CD4-positive, alpha-beta T cell treated with Interleukin-6 for 4 hours (primary cell): ENCODE measurements at regions not wholly inside any gene's neighbourhood (a gene's known extent, or its start where the extent isn't known, plus 50 kb on each side); places are given as distances from the start of the nearest gene placed in this dataset.

Source experiments
- DNase-seq: peaks from one replicate; pipeline ENCODE4 v3.0.0-alpha.2; 2020; ENCODE audit warnings: mixed read lengths

- no peak for DNase-seq
Measured at GRCh38 chr2:111219285-111219684, 98.6 kb downstream of the BCL2L11 start.

DNA sequence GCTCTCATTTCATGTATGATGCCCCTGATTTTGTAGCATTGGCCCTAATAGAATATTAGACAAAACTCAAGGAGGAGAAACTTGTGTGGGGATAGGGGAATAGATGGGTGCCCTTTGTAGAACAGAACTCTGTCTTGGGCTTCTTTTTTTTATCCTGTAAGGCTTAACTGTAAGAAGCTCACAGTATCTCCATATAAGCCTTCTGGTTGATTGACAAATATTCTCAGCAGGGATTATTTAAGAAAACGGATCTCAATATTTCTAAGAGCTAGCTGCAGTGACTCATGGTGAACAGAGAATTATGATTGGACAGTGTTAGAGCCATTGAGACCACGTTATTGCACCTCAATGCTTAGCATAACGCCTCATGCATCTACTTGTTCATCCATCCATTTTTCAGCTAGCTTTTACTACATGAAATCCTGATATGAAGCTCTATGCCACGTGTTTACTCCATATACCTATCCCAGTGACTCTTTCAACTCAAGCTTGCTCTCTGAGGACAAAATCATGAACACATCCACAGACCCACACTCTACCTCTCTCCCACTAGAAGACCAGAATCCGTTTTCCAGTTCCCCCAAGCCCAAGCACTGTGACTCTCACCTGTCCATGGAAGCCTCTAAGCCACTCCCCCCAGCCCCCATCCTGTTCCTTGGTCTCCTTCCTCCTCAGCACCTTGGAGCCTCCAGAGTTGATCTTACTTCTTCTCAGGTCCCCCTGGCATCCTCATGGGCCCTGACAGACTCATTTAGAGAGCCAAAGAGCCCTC lies 99.2 kb downstream of the BCL2L11 start:
- no peak for DNase-seq

- DNase-seq: no peak
Measured at GRCh38 chr2:111220962-111221361, 100.2 kb downstream of the BCL2L11 start.

DNA sequence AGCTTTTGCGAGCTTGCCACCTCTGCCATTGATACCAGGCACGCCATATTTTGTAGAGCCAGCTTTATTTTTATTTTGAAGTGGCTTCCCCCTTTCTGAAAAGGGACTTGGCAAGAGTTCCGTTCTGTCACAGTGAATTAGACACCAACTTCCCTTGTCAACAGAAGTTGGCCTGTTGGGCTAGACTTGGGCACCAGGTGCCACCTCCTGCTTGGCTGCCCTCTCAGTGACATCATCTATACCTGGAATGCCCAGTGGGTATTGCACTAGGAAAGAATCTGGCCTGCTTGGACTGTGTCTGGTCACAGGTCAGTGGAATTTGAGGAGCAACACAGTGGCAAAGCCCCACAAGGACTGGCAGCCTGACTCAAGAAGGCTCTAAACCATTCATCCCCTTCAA lies 101.0 kb downstream of the BCL2L11 start:
- no peak for DNase-seq

GRCh38 chr2:111222204-111222866 lies 101.6 kb downstream of the BCL2L11 start:
- no peak for DNase-seq

DNA sequence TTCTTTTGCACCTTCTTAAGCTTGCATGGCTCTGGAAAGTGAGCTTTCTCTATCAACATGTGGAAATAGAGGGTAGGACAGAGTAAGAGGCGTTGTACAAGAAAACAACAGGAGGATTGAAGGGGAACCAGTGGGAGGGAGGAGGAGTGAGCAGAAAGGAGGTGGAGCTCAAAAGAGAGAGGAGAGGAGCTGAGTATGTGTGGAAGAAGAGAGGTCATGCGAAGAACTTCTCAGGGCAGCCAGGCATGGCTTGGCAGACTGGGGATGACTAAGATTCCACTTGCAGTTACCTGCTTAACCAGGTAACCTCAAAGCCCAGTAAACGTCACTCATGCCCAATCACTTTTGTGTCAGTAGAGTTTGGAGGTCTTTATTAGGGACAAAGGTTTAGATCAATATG lies 105.1 kb downstream of the BCL2L11 start:
- no peak for DNase-seq

DNA sequence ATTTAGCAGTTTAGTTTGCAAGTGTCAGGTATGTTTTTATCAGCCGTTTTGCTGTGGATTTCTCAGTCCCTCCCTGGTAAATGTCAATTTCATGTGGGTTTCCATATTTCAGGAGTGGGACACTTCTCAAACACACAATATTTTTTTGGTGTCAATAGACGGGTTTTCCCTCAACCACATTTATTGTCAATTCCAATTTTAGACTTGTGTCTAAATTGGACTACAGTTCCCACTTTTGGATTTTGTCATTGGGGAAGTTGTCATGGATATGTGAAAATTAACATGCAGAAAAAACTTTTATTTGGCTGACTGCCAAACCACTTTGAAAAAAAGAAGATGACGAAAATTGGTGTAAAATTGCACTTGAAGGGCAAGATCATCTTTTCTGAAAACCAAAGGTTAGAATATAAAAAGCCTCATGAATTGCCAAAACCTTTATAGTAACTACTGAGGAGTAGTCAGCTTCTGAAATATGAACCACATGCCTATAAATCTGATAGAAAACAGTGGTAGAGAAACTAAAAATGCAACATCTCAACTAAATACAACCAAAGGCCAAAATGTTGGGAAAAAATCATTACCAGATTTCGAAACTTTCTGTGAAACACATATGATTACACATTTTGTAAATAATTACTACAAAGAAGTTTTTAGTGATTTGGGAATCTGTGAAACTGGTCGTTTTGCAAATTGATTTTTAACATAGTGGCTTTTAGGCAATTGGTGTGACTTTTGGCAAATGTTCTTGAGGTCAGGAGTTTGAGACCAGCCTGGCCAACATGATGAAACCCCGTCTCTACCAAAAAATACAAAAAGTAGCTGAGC lies 106.4 kb downstream of the BCL2L11 start:
- DNase-seq: no peak

DNA sequence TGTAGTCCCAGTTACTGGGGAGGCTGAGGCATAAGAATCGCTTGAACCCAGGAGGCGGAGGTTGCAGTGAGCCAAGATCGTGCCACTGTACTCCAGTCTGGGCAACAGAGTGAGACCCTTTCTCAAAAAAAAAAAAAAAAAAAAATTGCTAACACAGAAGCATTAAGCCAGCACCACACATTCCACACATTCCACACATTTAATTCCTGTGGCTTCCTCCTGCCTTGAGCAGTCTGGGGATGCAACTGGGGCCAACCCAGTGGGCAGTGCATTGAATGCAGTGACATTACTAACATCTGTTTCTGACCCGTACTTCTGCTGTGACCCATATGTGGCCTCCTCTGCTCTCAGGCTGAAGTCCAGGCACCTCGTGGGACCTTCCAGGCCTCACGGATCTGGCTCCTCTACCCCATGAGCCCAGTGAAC lies 107.0 kb downstream of the BCL2L11 start:
- DNase-seq: no peak

DNA sequence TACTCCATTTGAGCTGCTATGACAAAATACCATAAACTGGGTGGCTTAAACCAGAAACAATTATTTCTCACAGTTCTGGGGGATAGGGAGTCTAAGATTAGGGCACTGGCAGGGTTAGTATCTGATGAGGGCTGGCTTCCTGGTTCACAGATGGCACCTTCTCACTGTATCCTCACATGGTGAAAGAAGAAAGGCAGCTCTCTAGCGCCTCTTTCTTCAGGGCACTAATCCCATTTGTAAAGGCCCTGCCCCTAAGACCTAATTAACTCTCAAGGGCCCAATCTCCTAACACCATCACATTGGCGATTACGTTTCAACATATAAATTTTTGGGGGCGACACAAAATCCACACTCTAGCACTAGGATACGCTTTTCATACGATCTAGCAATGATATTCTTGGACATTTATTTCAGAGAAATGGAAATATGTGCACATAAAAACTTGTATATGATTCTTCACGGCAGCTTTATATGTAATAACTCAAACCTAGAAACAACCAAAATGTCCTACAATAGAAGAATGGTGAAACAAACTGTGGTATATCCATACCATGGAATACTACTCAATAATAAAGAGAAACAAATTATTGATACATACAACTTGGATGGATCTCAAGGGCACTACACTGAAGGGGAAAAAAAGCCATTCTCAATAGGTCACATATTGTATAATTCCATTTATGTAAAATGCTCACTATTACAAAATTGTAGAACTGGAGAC lies 111.0 kb downstream of the BCL2L11 start:
- DNase-seq: no peak

DNA sequence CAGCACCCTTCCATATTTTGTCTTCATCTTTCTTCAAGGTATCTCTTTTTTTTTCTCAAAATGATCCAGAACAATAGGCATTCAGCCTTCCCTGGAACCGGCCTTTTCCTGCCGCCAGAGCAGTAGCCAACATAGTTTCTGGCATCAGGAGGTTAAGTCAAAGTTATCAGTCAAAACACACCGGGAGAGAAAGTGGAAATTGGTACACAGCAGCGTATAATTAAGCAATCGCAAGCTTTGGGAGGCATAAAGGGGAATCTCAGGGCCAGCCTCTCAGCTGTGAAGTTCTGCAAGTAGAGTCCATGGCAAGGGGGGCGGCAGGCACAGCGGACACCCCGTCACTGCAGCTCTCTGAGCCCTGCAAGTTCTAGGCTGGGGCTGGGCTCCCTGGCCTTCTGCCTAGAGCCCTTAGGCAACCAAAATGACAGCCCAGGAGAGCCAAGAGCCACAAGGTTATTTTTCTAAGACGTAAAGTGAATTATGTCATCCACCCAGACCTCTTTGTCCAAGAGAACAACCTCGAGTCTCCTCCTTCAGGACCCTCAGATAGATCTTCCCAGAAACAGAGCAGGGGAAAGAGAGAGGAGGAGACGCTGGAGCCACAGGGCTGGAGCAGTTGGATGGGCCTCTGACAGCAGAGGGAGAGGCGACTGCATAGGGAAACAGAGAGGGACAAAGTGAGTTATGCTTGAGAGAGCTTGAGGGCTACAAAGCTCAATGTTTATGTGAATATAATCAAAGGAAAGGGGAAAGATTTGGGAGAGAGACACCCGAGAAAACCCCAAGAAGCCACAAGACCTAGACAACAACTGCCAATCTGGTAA lies 114.7 kb downstream of the BCL2L11 start:
- no peak for DNase-seq

- no peak for DNase-seq
Measured at GRCh38 chr2:111236025-111236424, 115.3 kb downstream of the BCL2L11 start.

- no peak for DNase-seq
Measured at GRCh38 chr2:111238296-111238695, 117.6 kb downstream of the BCL2L11 start.

DNA sequence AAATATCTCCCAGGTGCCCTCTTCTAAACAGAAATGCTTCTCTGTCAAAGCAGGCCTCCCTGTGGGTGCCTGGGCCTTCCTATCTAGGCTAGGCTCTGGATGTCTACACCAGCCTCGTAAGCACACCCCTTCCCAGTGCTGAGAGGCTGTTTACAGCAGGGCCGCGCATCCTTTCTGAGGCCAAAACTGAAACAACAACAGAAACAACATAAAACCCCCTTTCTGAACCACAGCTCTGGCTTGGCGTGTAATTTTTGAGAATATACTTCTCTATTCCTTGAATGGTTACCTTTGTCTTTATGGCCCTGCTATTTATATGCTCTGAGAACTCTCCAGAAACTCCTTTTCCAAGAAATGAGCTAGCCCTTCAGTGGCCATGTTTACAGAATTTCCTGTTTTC lies 118.4 kb downstream of the BCL2L11 start:
- no peak for DNase-seq

DNA sequence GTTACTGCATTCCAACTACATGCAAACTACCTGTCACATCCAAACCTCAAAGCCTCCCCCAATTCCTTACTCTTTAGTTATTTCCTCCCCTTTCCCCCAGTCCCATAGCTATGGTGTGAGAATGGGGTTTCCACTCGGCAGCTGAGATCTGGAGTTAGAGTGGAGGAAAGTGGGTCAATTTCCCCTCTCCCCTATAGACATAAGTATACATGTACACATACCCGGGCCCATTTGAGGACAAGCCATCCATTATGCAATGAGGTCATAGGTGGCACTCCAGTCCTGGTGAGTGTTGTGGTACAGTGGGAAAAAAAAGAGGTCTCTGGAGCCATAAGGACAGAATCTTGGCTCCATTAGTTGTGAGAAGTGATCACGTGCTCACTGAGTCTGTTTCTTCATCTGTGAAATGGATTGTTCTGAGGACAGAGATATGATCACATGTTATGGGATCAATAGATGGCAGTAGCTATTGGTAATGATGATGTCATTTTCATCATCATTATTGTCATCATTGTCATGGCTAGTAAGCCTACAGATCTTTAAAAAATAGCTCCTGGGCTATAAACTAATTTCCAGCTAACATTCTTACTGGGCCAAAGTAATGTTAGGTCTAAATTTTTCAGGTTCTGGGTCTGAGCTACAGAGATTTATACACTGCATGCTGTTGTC lies 119.0 kb downstream of the BCL2L11 start:
- no peak for DNase-seq

DNA sequence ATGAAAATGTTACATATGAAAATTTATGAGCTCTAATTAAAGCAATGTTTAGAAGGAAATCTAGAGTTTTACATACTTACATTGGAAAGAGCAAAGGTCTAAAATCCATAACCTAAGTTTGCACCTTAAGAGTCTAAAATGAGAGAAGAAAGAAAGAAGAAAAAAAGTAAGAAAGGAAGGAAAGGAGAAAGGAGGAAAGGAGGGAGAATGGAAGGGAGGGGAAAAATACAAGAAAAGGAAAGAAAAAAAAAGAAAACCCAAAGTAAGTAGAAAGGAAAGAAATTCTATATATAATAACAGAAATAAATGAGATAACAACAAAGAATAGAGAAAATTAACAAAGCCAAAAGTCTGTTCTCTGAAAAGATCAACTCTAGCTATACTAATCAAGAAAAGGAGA lies 122.6 kb downstream of the BCL2L11 start:
- DNase-seq: no peak

DNA sequence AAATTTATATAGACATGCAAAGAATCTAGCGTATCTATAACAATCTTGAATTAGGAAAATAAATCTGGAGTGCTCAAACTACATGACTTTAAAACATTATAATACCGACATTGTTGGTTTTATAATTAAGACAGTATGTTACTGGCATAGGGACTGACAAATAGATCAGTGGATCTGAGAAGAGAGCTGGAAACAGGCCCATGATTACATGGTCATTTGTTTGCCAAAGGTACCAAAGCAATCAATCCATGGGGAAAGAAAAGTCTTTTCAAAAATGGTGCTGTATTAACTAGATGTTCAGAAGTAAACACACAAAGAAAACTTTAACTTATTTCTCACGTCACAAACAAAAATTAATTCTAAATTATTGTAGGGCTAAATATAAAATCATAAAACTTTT lies 124.2 kb downstream of the BCL2L11 start:
- no peak for DNase-seq

DNA sequence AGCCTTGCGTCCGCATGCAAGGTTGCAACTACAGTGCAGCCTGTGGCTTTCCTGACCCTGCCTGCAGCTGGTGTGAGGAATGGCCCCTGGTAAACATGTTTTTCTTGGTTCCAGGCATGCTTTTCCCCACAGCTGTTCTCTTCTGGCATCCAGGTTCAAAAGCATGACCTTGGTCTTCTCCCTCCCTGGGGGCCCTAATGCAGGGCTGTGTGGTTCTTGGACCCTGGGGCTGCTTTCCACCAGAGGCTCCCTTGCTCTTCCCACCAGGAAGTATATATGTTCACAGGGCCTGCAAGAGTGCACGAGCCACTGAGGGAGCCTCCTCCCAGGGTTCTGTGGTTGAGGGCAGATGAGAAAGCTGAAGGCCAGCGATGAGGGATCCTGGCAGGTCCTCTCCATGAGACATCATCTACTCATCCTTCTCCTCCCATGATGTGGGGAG lies 125.9 kb downstream of the BCL2L11 start:
- DNase-seq: no peak

GRCh38 chr2:111247491-111247890 lies 126.8 kb downstream of the BCL2L11 start:
- DNase-seq: no peak

GRCh38 chr2:111249806-111250205 lies 129.1 kb downstream of the BCL2L11 start:
- no peak for DNase-seq

GRCh38 chr2:111250448-111251030 lies 129.8 kb downstream of the BCL2L11 start:
- DNase-seq: no peak

- DNase-seq: no peak
Measured at GRCh38 chr2:111251711-111252110, 131.0 kb downstream of the BCL2L11 start.
